HuH-7 (cell line): ENCODE measurements at regions not wholly inside any gene's neighbourhood (a gene's known extent, or its start where the extent isn't known, plus 50 kb on each side); places are given as distances from the start of the nearest gene placed in this dataset.
A peak's percentile ranks its signal among the peaks of the same experiment; 100 is the strongest.

ENCODE experiments used
- DNase-seq: peaks from one replicate; pipeline ENCODE4 v3.0.0; 2011; ENCODE audit warnings: low spot score

GRCh38 chr2:147550995-147551731 lies 293.7 kb upstream of the ACVR2A start:
- no peak for DNase-seq

GRCh38 chr2:147549054-147549453 lies 295.8 kb upstream of the ACVR2A start:
- no peak for DNase-seq

GRCh38 chr2:147548451-147548850 lies 296.4 kb upstream of the ACVR2A start:
- no peak for DNase-seq

GRCh38 chr2:147547440-147547839 lies 297.4 kb upstream of the ACVR2A start:
- DNase-seq, result no peak

GRCh38 chr2:147546109-147546508 lies 298.7 kb upstream of the ACVR2A start:
- no peak for DNase-seq

GRCh38 chr2:147543056-147543455 lies 301.8 kb upstream of the ACVR2A start:
- no peak for DNase-seq

GRCh38 chr2:147542351-147542750 lies 302.5 kb upstream of the ACVR2A start:
- no peak for DNase-seq

GRCh38 chr2:147541314-147541713 lies 303.5 kb upstream of the ACVR2A start:
- DNase-seq, result no peak

GRCh38 chr2:147538821-147539220 lies 306.0 kb upstream of the ACVR2A start:
- no peak for DNase-seq

- no peak for DNase-seq
These were observed 306.7 kb upstream of the ACVR2A start for GRCh38 chr2:147538088-147538487.

- DNase-seq, result no peak
These were observed 313.6 kb upstream of the ACVR2A start for GRCh38 chr2:147531269-147531668.

GRCh38 chr2:147530033-147530432 lies 314.8 kb upstream of the ACVR2A start:
- no peak for DNase-seq

GRCh38 chr2:147525819-147526489 lies 318.9 kb upstream of the ACVR2A start:
- DNase-seq, result no peak

- no peak for DNase-seq
These were observed 319.9 kb upstream of the ACVR2A start for GRCh38 chr2:147524912-147525311.

- DNase-seq, result no peak
These were observed 321.4 kb upstream of the ACVR2A start for GRCh38 chr2:147523415-147523814.

- no peak for DNase-seq
These were observed 322.9 kb upstream of the ACVR2A start for GRCh38 chr2:147521936-147522335.

- DNase-seq, result no peak
These were observed 324.0 kb upstream of the ACVR2A start for GRCh38 chr2:147520817-147521216.

- no peak for DNase-seq
These were observed 325.7 kb upstream of the ACVR2A start for GRCh38 chr2:147519178-147519577.

- DNase-seq, result peak; percentile 30
These were observed 329.6 kb upstream of the ACVR2A start for GRCh38 chr2:147515213-147515612.

- DNase-seq, result no peak
These were observed 332.6 kb upstream of the ACVR2A start for GRCh38 chr2:147512206-147512605.

GRCh38 chr2:147511491-147511948 lies 333.3 kb upstream of the ACVR2A start:
- no peak for DNase-seq

GRCh38 chr2:147509821-147510220 lies 335.0 kb upstream of the ACVR2A start:
- DNase-seq, result no peak

- DNase-seq, result no peak
These were observed 337.9 kb upstream of the ACVR2A start for GRCh38 chr2:147506889-147507288.
